HL-60 (cell line): ENCODE measurements at regions not wholly inside any gene's neighbourhood (a gene's known extent, or its start where the extent isn't known, plus 50 kb on each side); places are given as distances from the start of the nearest gene placed in this dataset.
"Not testable (repeated sequence)": the region's sequence is repeated elsewhere in the genome, so short reads cannot be mapped to it uniquely, and the experiment has no call there.

Experiments
- DNase-seq, 2 experiments: peaks; one replicate each; pipeline ENCODE4 v3.0.0-alpha.2; 2010 to 2020; ENCODE audit warnings: low read depth in 1 of 2, low spot score in 1 of 2
- H3K27ac ChIP-seq: fragments of 250-450 bp; sonication (Bioruptor Pico); replicated peaks from 2 replicates; pipeline ENCODE4 v1.5.1; 2020; ENCODE audit warnings: mild to moderate bottlenecking, moderate library complexity
- H3K27me3 ChIP-seq: fragments of 250-450 bp; sonication (Bioruptor Pico); 2 replicates; pipeline ENCODE4 v1.5.1; 2021; ENCODE audit warnings: mild to moderate bottlenecking, moderate library complexity; ENCODE audit not compliant: insufficient read depth, poor library complexity, severe bottlenecking
- H3K4me3 ChIP-seq: replicated peaks from 2 replicates; pipeline ENCODE4 v1.5.1; 2011; ENCODE audit warnings: mild to moderate bottlenecking, control low read depth, low read length; ENCODE audit not compliant: insufficient read depth
- CTCF ChIP-seq: IDR thresholded peaks from one replicate; pipeline ENCODE4 v1.5.1; 2011; ENCODE audit warnings: low read length, control low read depth, inconsistent platforms; ENCODE audit not compliant: insufficient read depth
- GABPA ChIP-seq: IDR thresholded peaks from 2 replicates; pipeline ENCODE4 v1.6.1; 2012; ENCODE audit warnings: low read depth
- POLR2AphosphoS5 ChIP-seq: IDR thresholded peaks from 2 replicates; pipeline ENCODE4 v1.6.1; 2012; ENCODE audit warnings: low read depth
- REST ChIP-seq: IDR thresholded peaks from 2 replicates; pipeline ENCODE4 v1.6.1; 2012; ENCODE audit warnings: low read depth; ENCODE audit not compliant: insufficient replicate concordance
- SPI1 ChIP-seq: IDR thresholded peaks from 2 replicates; pipeline ENCODE4 v1.6.1; 2012; ENCODE audit warnings: low read depth, mild to moderate bottlenecking, borderline replicate concordance

GRCh38 chr5:106443746-106444145 is 1227.0 kb downstream of the EFNA5 start:
- no peak for DNase-seq
- TF ChIP-seq GABPA (no peak), SPI1 (no peak), CTCF (no peak), POLR2AphosphoS5 (no peak), REST (no peak)
- H3K27ac ChIP-seq = no peak overlapping the region
- no peak overlapping the region for H3K4me3 ChIP-seq
- no peaks in the 10 kb centered on the region for H3K27me3 ChIP-seq

GRCh38 chr5:106435185-106435584 is 1235.6 kb downstream of the EFNA5 start:
- H3K4me3 ChIP-seq = no peak overlapping the region
- TF ChIP-seq GABPA (no peak), POLR2AphosphoS5 (no peak), CTCF (no peak), REST (no peak), SPI1 (no peak)
- no peak overlapping the region for H3K27ac ChIP-seq
- DNase-seq = no peak
- H3K27me3 ChIP-seq = no peaks in the 10 kb centered on the region

GRCh38 chr5:106430733-106431132 is 1240.0 kb downstream of the EFNA5 start:
- H3K4me3 ChIP-seq, DNase-seq, H3K27ac ChIP-seq, H3K27me3 ChIP-seq: not testable (repeated sequence)

- Histone ChIP-seq H3K27ac (no peak overlapping the region), H3K27me3 (no peaks in the 10 kb centered on the region), H3K4me3 (no peak overlapping the region)
- no peak for DNase-seq
- no peak for TF ChIP-seq REST
- TF ChIP-seq SPI1 = no peak
- no peak for TF ChIP-seq POLR2AphosphoS5
- TF ChIP-seq GABPA = no peak
- TF ChIP-seq CTCF = no peak
Measured at GRCh38 chr5:106423109-106423897, 1247.4 kb downstream of the EFNA5 start.
